Fibroblast of the aortic adventitia (primary cell): ENCODE measurements at regions not wholly inside any gene's neighbourhood (a gene's known extent, or its start where the extent isn't known, plus 50 kb on each side); places are given as distances from the start of the nearest gene placed in this dataset.

Source experiments
- DNase-seq: peaks from one replicate; pipeline ENCODE4 v3.0.0-alpha.2; 2010; ENCODE audit warnings: low read depth
- H3K4me3 ChIP-seq: 2 replicates; pipeline ENCODE4 v1.5.1; 2011; ENCODE audit warnings: low read depth, mild to moderate bottlenecking, control low read depth, low read length, moderate library complexity
- CTCF ChIP-seq: IDR thresholded peaks from 2 replicates; pipeline ENCODE4 v1.5.1; 2011; ENCODE audit warnings: mild to moderate bottlenecking, low read length, control low read depth, inconsistent platforms; ENCODE audit not compliant: insufficient read depth

GRCh38 chr11:134995741-134996140 is 583.7 kb upstream of the B3GAT1 start:
- H3K4me3 ChIP-seq, result no peak overlapping the region
- no peak for DNase-seq

GRCh38 chr11:134994431-134994830 is 582.4 kb upstream of the B3GAT1 start:
- no peak for DNase-seq
- no peak overlapping the region for H3K4me3 ChIP-seq
- no peak for TF ChIP-seq CTCF

More at GRCh38 chr11:134995741-134996140, 583.7 kb upstream of the B3GAT1 start:
- TF ChIP-seq CTCF, result no peak

GRCh38 chr11:134993691-134994243 is 581.7 kb upstream of the B3GAT1 start:
- no peak for DNase-seq
- H3K4me3 ChIP-seq, result no peak overlapping the region
- no peak for TF ChIP-seq CTCF

GRCh38 chr11:134992981-134993380 is 580.9 kb upstream of the B3GAT1 start:
- H3K4me3 ChIP-seq, result no peak overlapping the region
- no peak for DNase-seq
- no peak for TF ChIP-seq CTCF

- H3K4me3 ChIP-seq, result no peak overlapping the region
- no peak for DNase-seq
- TF ChIP-seq CTCF, result no peak
Measured at GRCh38 chr11:134988495-134988894, 576.5 kb upstream of the B3GAT1 start.

- TF ChIP-seq CTCF, result no peak
- no peak for DNase-seq
Measured at GRCh38 chr11:134987822-134988221, 575.8 kb upstream of the B3GAT1 start.

GRCh38 chr11:134987223-134987768 is 575.3 kb upstream of the B3GAT1 start:
- no peak for TF ChIP-seq CTCF
- H3K4me3 ChIP-seq, result no peak overlapping the region
- no peak for DNase-seq

More at GRCh38 chr11:134987822-134988221, 575.8 kb upstream of the B3GAT1 start:
- no peak overlapping the region for H3K4me3 ChIP-seq
